ENCODE measurements at regions not wholly inside any gene's neighbourhood (a gene's known extent, or its start where the extent isn't known, plus 50 kb on each side); places are given as distances from the start of the nearest gene placed in this dataset.

DNA sequence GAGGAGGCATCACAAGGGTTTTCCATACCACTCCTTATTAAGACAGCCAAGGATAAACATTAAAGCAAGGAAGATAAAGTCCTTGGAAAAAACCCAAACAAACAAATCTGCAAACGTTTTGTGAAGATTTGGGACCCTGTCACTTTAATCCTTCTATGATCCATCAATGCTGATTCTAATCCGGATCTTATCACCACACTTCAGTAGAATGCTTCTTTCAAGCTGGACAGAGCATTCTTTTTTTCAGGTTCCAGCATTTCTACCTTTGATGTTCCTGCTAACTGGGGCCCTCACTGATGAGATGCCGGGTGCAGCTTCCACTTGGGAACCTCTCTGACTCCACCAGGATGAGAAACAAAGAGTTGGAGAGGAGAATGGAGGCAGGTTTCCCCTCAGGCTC lies 132.8 kb upstream of the SHB start:
- Histone ChIP-seq H3K4me2 (no peak overlapping the region), H3K27me3 (no peaks in the 10 kb centered on the region), H3K9me2 (replicated peaks; ENCODE audit: insufficient read depth) (no peaks in the 10 kb centered on the region), H3K36me3 (replicated peaks; ENCODE audit: insufficient read depth, low read depth) (no peaks in the 10 kb centered on the region), H3K4me3 (no peak overlapping the region), H3K79me2 (no peaks in the 10 kb centered on the region), H3K4me1 (ENCODE audit: insufficient read depth) (no peaks in the 10 kb centered on the region), H2AFZ (no peak overlapping the region), H3K27ac (no peak overlapping the region), H4K20me1 (ENCODE audit: insufficient read depth, poor library complexity, severe bottlenecking) (no peaks in the 10 kb centered on the region), H3K9me3 (ENCODE audit: low read depth) (no peaks in the 10 kb centered on the region)
- DNase-seq (ENCODE audit: low spot score) = no peak
- WGBS (ENCODE audit: low lambda C conversion rate, missing lambda C conversion rate) = 35% methylated on average over 3 of the region's 3 CpGs
- TF ChIP-seq, protein P1, sequence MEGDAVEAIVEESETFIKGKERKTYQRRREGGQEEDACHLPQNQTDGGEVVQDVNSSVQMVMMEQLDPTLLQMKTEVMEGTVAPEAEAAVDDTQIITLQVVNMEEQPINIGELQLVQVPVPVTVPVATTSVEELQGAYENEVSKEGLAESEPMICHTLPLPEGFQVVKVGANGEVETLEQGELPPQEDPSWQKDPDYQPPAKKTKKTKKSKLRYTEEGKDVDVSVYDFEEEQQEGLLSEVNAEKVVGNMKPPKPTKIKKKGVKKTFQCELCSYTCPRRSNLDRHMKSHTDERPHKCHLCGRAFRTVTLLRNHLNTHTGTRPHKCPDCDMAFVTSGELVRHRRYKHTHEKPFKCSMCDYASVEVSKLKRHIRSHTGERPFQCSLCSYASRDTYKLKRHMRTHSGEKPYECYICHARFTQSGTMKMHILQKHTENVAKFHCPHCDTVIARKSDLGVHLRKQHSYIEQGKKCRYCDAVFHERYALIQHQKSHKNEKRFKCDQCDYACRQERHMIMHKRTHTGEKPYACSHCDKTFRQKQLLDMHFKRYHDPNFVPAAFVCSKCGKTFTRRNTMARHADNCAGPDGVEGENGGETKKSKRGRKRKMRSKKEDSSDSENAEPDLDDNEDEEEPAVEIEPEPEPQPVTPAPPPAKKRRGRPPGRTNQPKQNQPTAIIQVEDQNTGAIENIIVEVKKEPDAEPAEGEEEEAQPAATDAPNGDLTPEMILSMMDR (IDR thresholded peaks at IDR 0.05; ENCODE audit: poor library complexity) = no peak
- TF ChIP-seq EZH2phosphoT487 (IDR thresholded peaks at IDR 0.05; ENCODE audit: low read depth, severe bottlenecking, unreplicated experiment) (no peak), EZH2 (IDR thresholded peaks at IDR 0.05; ENCODE audit: borderline replicate concordance) (no peak)

DNA sequence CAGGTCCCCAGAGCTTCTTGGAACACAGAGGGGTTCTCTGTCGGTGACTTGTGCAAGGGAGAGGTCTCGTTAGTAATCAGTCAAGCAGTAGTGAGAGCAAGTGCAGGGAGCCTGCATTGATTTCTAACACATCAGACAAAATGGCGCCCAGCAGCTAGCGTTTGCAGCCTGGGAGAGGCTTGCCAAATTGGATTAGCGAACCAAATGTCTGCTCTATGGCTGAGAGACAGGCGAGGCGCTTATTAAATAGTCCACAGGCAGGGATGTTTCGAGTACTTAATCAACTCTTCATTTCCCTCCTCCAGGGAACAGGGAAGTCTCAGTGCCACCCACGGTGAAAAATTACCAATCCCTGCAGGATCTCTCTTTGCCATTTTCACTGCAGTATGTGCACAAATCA lies 131.4 kb upstream of the SHB start:
- H3K9me2 ChIP-seq (replicated peaks; ENCODE audit: insufficient read depth) = no peaks in the 10 kb centered on the region
- H3K9me3 ChIP-seq (ENCODE audit: low read depth) = no peaks in the 10 kb centered on the region
- WGBS (ENCODE audit: low lambda C conversion rate, missing lambda C conversion rate) = 85% methylated on average over 9 of the region's 9 CpGs
- no peak overlapping the region for H3K4me2 ChIP-seq
- H3K27me3 ChIP-seq = no peaks in the 10 kb centered on the region
- DNase-seq (ENCODE audit: low spot score) = no peak
- H3K4me3 ChIP-seq = no peak overlapping the region
- no peak overlapping the region for H2AFZ ChIP-seq
- H3K36me3 ChIP-seq (replicated peaks; ENCODE audit: insufficient read depth, low read depth) = no peaks in the 10 kb centered on the region
- no peaks in the 10 kb centered on the region for H3K79me2 ChIP-seq
- TF ChIP-seq EZH2phosphoT487 (IDR thresholded peaks at IDR 0.05; ENCODE audit: low read depth, severe bottlenecking, unreplicated experiment) (no peak), EZH2 (IDR thresholded peaks at IDR 0.05; ENCODE audit: borderline replicate concordance) (no peak)
- TF ChIP-seq, protein P1 (IDR thresholded peaks at IDR 0.05; ENCODE audit: poor library complexity) = no peak
- no peak overlapping the region for H3K27ac ChIP-seq
- H4K20me1 ChIP-seq (ENCODE audit: insufficient read depth, poor library complexity, severe bottlenecking) = no peaks in the 10 kb centered on the region
- H3K4me1 ChIP-seq (ENCODE audit: insufficient read depth) = peaks cover 4% of the 10 kb centered on the region

DNA sequence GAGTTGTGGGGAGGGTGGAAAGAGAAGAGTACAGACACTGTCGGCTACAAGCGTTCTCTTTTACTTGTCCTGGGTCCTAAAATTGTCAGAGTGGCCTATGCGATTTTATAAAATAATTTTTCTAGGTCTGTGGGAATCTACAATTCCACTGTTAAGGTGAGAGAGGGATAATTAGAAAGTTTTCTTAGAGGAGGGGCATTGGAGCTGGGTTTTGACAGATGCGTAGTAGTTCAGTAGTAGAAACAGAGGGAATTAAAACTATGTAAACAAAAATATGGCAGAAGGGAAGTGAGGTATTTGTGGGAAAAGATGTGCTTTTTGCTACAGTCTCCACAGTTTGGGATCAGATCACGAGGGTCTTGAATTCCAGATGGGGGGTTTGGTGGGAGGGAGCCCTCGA lies 129.1 kb upstream of the SHB start:
- Histone ChIP-seq H3K4me1 (ENCODE audit: insufficient read depth) (peaks cover 4% of the 10 kb centered on the region), H3K27ac (no peak overlapping the region), H3K4me3 (no peak overlapping the region), H4K20me1 (ENCODE audit: insufficient read depth, poor library complexity, severe bottlenecking) (no peaks in the 10 kb centered on the region), H3K9me2 (replicated peaks; ENCODE audit: insufficient read depth) (no peaks in the 10 kb centered on the region), H3K4me2 (no peak overlapping the region), H2AFZ (no peak overlapping the region), H3K79me2 (no peaks in the 10 kb centered on the region), H3K36me3 (replicated peaks; ENCODE audit: insufficient read depth, low read depth) (no peaks in the 10 kb centered on the region), H3K27me3 (no peaks in the 10 kb centered on the region), H3K9me3 (ENCODE audit: low read depth) (no peaks in the 10 kb centered on the region)
- no peak for DNase-seq (ENCODE audit: low spot score)
- no peak for TF ChIP-seq EZH2phosphoT487 (IDR thresholded peaks at IDR 0.05; ENCODE audit: low read depth, severe bottlenecking, unreplicated experiment)
- TF ChIP-seq, protein P1 (IDR thresholded peaks at IDR 0.05; ENCODE audit: poor library complexity) = no peak
- TF ChIP-seq EZH2 (IDR thresholded peaks at IDR 0.05; ENCODE audit: borderline replicate concordance) = no peak
- WGBS (ENCODE audit: low lambda C conversion rate, missing lambda C conversion rate) = 86% methylated on average over 6 of the region's 6 CpGs

DNA sequence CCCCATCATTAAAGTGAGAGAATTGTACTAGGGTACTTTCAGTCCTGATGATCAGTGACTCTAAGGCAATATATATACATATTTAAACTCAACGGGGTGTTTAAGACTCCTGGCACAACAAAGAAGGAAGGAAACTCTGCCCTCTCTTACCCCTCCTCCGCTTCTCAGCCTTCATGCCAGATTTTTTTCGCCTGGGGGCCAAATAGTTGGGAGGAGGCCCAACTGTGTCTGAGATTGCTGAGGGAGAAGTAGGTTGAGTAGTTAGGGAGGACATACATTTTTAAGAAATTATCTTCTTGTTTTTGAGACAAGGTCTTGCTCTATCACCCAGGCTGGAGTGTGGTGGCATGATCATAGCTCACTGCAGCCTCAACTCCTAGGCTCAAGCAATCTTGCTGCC lies 127.7 kb upstream of the SHB start:
- Histone ChIP-seq H2AFZ (no peak overlapping the region), H3K9me3 (ENCODE audit: low read depth) (no peaks in the 10 kb centered on the region), H3K4me1 (ENCODE audit: insufficient read depth) (peaks cover 4% of the 10 kb centered on the region), H3K36me3 (replicated peaks; ENCODE audit: insufficient read depth, low read depth) (no peaks in the 10 kb centered on the region), H3K4me2 (no peak overlapping the region), H3K9me2 (replicated peaks; ENCODE audit: insufficient read depth) (no peaks in the 10 kb centered on the region), H3K79me2 (no peaks in the 10 kb centered on the region), H3K27ac (no peak overlapping the region), H3K4me3 (no peak overlapping the region), H4K20me1 (ENCODE audit: insufficient read depth, poor library complexity, severe bottlenecking) (no peaks in the 10 kb centered on the region), H3K27me3 (no peaks in the 10 kb centered on the region)
- no peak for TF ChIP-seq EZH2phosphoT487 (IDR thresholded peaks at IDR 0.05; ENCODE audit: low read depth, severe bottlenecking, unreplicated experiment)
- TF ChIP-seq, protein P1 (IDR thresholded peaks at IDR 0.05; ENCODE audit: poor library complexity) = no peak
- TF ChIP-seq EZH2 (IDR thresholded peaks at IDR 0.05; ENCODE audit: borderline replicate concordance) = no peak
- 70% methylated on average over 3 of the region's 3 CpGs for WGBS (ENCODE audit: low lambda C conversion rate, missing lambda C conversion rate)
- DNase-seq (ENCODE audit: low spot score) = no peak
